22Rv1 (cell line): ENCODE measurements at regions not wholly inside any gene's neighbourhood (a gene's known extent, or its start where the extent isn't known, plus 50 kb on each side); places are given as distances from the start of the nearest gene placed in this dataset.

Experiments
- CTCF ChIP-seq: fragments of 450-650 bp; IDR thresholded peaks from 2 replicates; pipeline ENCODE4 v1.5.1; 2017; ENCODE audit warnings: mild to moderate bottlenecking
- ZFX ChIP-seq: fragments of 450-650 bp; IDR thresholded peaks from 2 replicates; pipeline ENCODE4 v1.6.1; 2017; ENCODE audit warnings: antibody characterized with exemption, borderline replicate concordance

GRCh38 chr6:114577109-114577508, 234.3 kb upstream of the HS3ST5 start:
- TF ChIP-seq CTCF (no peak), ZFX (no peak)
